GM19238 (cell line): ENCODE measurements at regions not wholly inside any gene's neighbourhood (a gene's known extent, or its start where the extent isn't known, plus 50 kb on each side); places are given as distances from the start of the nearest gene placed in this dataset.

Experiments
- DNase-seq: peaks from one replicate; pipeline ENCODE4 v3.0.0; 2011; ENCODE audit warnings: low spot score; ENCODE audit not compliant: insufficient read length

- no peak for DNase-seq
Measured at GRCh38 chr11:112355726-112356125, 95.1 kb upstream of the PLET1 start.

- DNase-seq, result no peak
Measured at GRCh38 chr11:112357488-112357887, 96.8 kb upstream of the PLET1 start.

GRCh38 chr11:112361396-112361795 lies 100.7 kb upstream of the PLET1 start:
- DNase-seq, result no peak

GRCh38 chr11:112363527-112363926 lies 102.9 kb upstream of the PLET1 start:
- no peak for DNase-seq

GRCh38 chr11:112364962-112365481 lies 104.4 kb upstream of the PLET1 start:
- no peak for DNase-seq

- DNase-seq, result no peak
Measured at GRCh38 chr11:112366012-112366411, 105.4 kb upstream of the PLET1 start.

- DNase-seq, result no peak
Measured at GRCh38 chr11:112366777-112367176, 106.1 kb upstream of the PLET1 start.

- no peak for DNase-seq
Measured at GRCh38 chr11:112367461-112367860, 106.8 kb upstream of the PLET1 start.

- DNase-seq, result no peak
Measured at GRCh38 chr11:112367895-112368294, 107.2 kb upstream of the PLET1 start.

- no peak for DNase-seq
Measured at GRCh38 chr11:112368381-112368780, 107.7 kb upstream of the PLET1 start.

- DNase-seq, result no peak
Measured at GRCh38 chr11:112369374-112369773, 108.7 kb upstream of the PLET1 start.

- no peak for DNase-seq
Measured at GRCh38 chr11:112369916-112370315, 109.3 kb upstream of the PLET1 start.

- no peak for DNase-seq
Measured at GRCh38 chr11:112374486-112375140, 114.0 kb upstream of the PLET1 start.

- DNase-seq, result no peak
Measured at GRCh38 chr11:112377946-112378345, 117.3 kb upstream of the PLET1 start.

- no peak for DNase-seq
Measured at GRCh38 chr11:112380464-112380863, 119.8 kb upstream of the PLET1 start.

GRCh38 chr11:112381578-112381977 lies 120.9 kb upstream of the PLET1 start:
- no peak for DNase-seq

GRCh38 chr11:112382561-112382960 lies 121.9 kb upstream of the PLET1 start:
- no peak for DNase-seq

GRCh38 chr11:112388496-112388895 lies 127.8 kb upstream of the PLET1 start:
- DNase-seq, result no peak

GRCh38 chr11:112391086-112391485 lies 130.4 kb upstream of the PLET1 start:
- DNase-seq, result no peak

GRCh38 chr11:112392904-112393303 lies 132.2 kb upstream of the PLET1 start:
- DNase-seq, result no peak

GRCh38 chr11:112394304-112394703 lies 133.6 kb upstream of the PLET1 start:
- DNase-seq, result no peak

- no peak for DNase-seq
Measured at GRCh38 chr11:112396076-112396475, 135.4 kb upstream of the PLET1 start.

- DNase-seq, result no peak
Measured at GRCh38 chr11:112398798-112399478, 138.3 kb upstream of the PLET1 start.
